ENCODE measurements at regions not wholly inside any gene's neighbourhood (a gene's known extent, or its start where the extent isn't known, plus 50 kb on each side); places are given as distances from the start of the nearest gene placed in this dataset.
A peak's percentile ranks its signal among the peaks of the same experiment; 100 is the strongest.

DNA sequence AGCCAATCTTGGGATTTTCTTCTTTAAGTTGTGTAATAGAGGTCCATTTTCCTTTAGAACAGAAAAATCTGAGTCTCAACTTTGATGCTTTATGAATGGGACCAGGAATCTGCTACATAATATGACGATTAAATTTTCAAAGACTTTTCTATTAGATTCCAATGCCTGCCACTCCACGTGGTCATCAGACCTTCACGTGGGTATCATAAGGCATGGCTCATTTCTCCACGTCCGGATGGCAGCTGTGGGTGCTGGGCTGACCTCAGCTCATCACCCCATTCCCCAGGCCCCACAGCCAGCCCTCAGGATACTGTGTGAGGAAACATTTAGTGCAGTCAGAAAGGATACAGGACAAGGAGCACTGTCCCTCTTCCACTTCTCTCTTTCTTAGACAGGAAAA, 159.7 kb downstream of the SEMA6D start:
- H3K4me3 ChIP-seq (ENCODE audit: low read depth, low read length), result no peak overlapping the region
- TF ChIP-seq, protein P1, sequence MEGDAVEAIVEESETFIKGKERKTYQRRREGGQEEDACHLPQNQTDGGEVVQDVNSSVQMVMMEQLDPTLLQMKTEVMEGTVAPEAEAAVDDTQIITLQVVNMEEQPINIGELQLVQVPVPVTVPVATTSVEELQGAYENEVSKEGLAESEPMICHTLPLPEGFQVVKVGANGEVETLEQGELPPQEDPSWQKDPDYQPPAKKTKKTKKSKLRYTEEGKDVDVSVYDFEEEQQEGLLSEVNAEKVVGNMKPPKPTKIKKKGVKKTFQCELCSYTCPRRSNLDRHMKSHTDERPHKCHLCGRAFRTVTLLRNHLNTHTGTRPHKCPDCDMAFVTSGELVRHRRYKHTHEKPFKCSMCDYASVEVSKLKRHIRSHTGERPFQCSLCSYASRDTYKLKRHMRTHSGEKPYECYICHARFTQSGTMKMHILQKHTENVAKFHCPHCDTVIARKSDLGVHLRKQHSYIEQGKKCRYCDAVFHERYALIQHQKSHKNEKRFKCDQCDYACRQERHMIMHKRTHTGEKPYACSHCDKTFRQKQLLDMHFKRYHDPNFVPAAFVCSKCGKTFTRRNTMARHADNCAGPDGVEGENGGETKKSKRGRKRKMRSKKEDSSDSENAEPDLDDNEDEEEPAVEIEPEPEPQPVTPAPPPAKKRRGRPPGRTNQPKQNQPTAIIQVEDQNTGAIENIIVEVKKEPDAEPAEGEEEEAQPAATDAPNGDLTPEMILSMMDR (IDR thresholded peaks at IDR 0.05; ENCODE audit: insufficient read depth, low read length), result no peak
- no peak for DNase-seq (ENCODE audit: low read depth)

DNA sequence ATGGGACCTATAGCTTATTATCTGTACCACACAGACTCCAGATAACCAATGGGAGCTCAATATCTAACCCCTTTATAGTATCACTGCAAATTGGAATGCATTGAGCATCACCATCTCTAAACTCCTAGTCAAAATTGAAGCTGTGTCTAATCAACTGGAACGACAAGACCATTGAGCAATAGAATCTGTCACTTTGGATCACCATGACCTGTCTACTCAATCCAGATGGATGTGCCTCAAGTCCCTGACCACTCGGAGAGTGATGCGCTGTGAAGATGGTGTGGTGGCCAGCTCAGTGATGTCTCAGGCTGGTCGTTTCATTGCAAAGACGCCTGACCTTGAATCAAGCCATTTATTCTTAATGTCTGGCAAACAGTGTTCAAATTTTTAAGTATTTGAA, 160.5 kb downstream of the SEMA6D start:
- TF ChIP-seq, protein P1 (IDR thresholded peaks at IDR 0.05; ENCODE audit: insufficient read depth, low read length), result no peak
- DNase-seq (ENCODE audit: low read depth), result no peak
- no peak overlapping the region for H3K4me3 ChIP-seq (ENCODE audit: low read depth, low read length)

DNA sequence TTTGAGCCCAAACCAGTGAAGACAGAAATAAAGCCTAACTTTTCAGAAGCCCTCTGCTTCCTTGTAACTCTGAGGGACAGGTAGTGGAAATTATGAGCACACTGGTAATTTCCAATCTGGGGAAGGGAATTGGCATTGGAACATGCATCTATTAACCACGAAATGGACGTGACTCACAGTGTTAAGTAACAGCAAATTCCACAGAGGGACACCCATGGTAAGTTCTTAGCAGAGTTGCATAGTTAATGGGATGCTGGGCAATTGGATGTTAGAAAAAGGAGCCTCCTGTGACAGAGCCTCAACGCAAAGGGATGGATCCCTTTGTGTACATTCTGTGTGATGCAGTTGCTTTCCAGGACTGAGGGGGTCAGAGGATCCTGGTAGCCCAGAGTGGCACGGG, 168.6 kb downstream of the SEMA6D start:
- peak; percentile 12 for DNase-seq (ENCODE audit: low read depth)
- H3K4me3 ChIP-seq (ENCODE audit: low read depth, low read length), result no peak overlapping the region
- TF ChIP-seq, protein P1 (IDR thresholded peaks at IDR 0.05; ENCODE audit: insufficient read depth, low read length), result no peak

DNA sequence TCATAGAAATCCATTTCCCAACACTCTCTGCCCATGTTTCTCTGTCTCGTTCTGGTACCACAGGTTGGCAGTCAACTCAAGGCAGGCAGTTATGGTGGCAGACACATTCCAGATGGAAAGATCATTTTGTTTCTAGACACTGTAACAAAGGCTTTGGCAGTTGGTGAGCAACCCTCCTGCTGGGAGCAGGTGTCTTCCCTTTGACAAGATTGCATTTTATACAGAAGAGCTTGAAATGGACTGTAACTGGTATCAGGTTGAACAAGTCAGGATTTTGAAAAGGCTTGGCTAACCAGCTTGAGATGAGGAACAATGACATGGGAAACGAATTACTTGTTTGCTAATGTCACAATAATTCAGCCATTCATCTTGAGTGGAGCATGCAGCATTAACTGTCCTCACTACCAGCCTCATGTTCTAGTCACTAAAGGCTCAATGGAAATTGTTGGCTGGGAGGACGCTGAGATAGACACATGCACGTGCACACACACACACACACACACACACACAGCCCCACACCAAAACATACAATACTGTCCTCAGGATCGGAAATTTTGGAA, 170.0 kb downstream of the SEMA6D start:
- no peak for DNase-seq (ENCODE audit: low read depth)
- TF ChIP-seq, protein P1 (IDR thresholded peaks at IDR 0.05; ENCODE audit: insufficient read depth, low read length), result no peak
- H3K4me3 ChIP-seq (ENCODE audit: low read depth, low read length), result no peak overlapping the region

DNA sequence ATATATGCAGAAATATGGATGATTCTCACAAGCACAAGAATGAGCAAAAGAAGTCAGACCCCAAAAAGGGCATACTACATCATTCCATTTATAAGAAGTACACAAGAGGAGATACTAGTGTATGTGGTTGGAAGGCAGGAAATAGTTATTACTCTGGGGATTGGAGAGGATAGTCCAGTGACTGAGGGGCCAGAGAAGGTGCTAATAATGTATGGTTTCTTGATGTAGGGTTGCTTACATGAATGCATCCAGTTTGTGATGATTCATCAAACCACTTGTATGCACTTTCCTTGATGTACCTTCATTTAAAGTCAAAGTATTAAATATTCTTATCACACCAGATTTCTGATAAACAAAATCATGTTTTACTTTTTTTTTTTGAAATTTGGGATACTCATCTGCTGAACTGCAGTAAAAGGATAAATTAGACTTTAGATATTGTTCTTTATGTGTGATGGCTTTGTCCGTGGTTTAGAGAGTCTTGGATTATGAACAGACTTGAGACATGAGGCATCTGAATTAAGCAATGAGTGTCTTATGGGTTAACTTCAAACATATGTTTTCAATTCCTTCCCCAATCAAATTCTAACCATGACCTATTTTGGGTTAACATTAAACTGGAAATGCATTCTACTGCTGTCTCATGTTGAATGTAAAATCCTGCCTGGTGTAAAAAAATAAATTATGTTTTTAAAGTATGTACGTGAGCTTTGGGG, 171.2 kb downstream of the SEMA6D start:
- DNase-seq (ENCODE audit: low read depth), result no peak
- H3K4me3 ChIP-seq (ENCODE audit: low read depth, low read length), result no peak overlapping the region
- TF ChIP-seq, protein P1 (IDR thresholded peaks at IDR 0.05; ENCODE audit: insufficient read depth, low read length), result no peak

DNA sequence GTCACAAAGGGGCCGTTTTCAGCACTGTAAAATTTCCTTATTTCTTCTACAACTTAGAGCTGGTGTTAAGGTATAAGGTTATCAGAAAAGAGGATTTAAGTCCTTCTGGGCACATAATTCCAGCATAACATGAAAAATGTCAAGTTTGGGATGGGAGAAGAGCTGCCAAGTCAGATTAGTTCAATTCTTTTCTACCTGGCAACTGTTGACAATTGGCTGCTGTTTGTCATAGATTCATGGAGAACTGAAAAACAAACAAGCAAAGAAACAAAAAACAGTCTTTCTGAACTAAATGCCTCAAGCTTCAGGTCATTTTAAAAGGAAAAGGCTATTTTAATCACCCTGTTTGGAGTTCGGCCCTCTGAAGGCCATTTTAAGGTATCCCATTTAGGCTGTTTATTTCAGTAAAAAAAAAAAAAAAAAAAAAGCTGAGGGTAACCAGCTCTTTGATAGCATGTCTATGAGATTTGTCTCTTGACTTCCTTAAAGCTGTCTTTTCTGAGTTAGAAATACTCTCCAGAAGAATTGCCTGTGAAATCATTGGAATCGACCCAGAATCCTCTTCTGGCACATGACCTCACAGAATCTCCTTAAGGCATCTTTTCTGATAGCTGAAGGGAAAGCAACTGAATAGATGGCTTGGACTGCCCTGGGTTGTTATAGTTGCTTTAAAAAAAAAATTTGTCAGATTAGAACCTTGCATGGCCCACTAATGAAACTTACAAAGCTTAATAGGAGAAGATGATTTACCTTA, 173.3 kb downstream of the SEMA6D start:
- no peak for DNase-seq (ENCODE audit: low read depth)
- TF ChIP-seq, protein P1 (IDR thresholded peaks at IDR 0.05; ENCODE audit: insufficient read depth, low read length), result no peak
- no peak overlapping the region for H3K4me3 ChIP-seq (ENCODE audit: low read depth, low read length)
